ENCODE measurements at regions not wholly inside any gene's neighbourhood (a gene's known extent, or its start where the extent isn't known, plus 50 kb on each side); places are given as distances from the start of the nearest gene placed in this dataset.
"Not testable (repeated sequence)": the region's sequence is repeated elsewhere in the genome, so short reads cannot be mapped to it uniquely, and the experiment has no call there.

DNA sequence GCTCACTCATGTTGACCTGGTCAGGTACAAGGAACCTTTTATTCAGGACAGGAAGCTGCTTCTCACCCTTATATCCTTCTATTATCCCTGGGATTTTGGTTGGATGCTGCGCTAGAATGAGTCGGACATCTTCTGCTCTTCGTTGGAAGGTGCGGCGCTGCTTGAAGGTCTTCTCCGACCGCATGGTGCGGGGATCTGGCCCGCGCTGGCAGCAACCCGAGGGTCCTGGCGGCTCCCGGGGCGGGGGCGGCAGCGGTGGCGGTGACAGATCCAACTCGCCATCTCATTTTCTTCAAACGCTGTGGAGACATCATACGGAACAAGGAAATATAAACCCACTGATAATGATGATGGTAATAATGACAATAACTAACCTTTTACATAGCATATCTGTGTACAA, 126.3 kb downstream of the ATXN7L3B start:
- TF ChIP-seq, protein P1, sequence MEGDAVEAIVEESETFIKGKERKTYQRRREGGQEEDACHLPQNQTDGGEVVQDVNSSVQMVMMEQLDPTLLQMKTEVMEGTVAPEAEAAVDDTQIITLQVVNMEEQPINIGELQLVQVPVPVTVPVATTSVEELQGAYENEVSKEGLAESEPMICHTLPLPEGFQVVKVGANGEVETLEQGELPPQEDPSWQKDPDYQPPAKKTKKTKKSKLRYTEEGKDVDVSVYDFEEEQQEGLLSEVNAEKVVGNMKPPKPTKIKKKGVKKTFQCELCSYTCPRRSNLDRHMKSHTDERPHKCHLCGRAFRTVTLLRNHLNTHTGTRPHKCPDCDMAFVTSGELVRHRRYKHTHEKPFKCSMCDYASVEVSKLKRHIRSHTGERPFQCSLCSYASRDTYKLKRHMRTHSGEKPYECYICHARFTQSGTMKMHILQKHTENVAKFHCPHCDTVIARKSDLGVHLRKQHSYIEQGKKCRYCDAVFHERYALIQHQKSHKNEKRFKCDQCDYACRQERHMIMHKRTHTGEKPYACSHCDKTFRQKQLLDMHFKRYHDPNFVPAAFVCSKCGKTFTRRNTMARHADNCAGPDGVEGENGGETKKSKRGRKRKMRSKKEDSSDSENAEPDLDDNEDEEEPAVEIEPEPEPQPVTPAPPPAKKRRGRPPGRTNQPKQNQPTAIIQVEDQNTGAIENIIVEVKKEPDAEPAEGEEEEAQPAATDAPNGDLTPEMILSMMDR (IDR thresholded peaks at IDR 0.05), result no peak
- no peak overlapping the region for H3K4me3 ChIP-seq
- no peak overlapping the region for H3K27ac ChIP-seq
- no peaks in the 10 kb centered on the region for H3K27me3 ChIP-seq (replicated peaks; ENCODE audit: insufficient read depth)
- H3K36me3 ChIP-seq, result no peaks in the 10 kb centered on the region
- no peaks in the 10 kb centered on the region for H3K9me3 ChIP-seq
- ATAC-seq (ENCODE audit: insufficient number of reproducible peaks, low FRiP score, low read depth) (no peak), DNase-seq (ENCODE audit: low spot score) (no peak)
- no peaks in the 10 kb centered on the region for H3K4me1 ChIP-seq (ENCODE audit: control insufficient read depth in 1 of 2, low read depth in 2 of 2)

GRCh38 chr12:74665690-74666089, 128.1 kb downstream of the ATXN7L3B start:
- no peaks in the 10 kb centered on the region for H3K27me3 ChIP-seq (replicated peaks; ENCODE audit: insufficient read depth)
- H3K27ac ChIP-seq, result no peak overlapping the region
- H3K36me3 ChIP-seq, result no peaks in the 10 kb centered on the region
- no peak overlapping the region for H3K4me3 ChIP-seq
- TF ChIP-seq, protein P1 (IDR thresholded peaks at IDR 0.05), result no peak
- DNase-seq (ENCODE audit: low spot score) (no peak), ATAC-seq (ENCODE audit: insufficient number of reproducible peaks, low FRiP score, low read depth) (no peak)
- H3K9me3 ChIP-seq, result no peaks in the 10 kb centered on the region
- H3K4me1 ChIP-seq (ENCODE audit: control insufficient read depth in 1 of 2, low read depth in 2 of 2), result no peaks in the 10 kb centered on the region

DNA sequence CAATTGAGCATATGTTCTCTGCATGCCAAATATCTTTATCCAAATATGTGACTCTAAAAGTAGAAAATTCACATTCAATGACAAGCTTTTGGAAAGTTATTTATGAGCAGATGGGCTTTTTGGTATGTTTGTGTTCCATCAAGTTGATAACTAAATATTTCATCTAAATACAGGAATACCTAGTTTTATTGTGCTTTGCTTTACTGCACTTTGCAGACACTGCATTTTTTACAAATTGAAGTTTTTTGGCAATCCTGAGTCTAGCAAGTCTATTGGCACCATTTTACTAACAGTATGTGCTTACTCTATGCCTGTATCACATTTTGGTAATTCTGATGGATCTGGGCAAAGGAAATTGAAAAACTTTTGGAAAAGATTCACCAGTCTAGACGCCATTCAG, 133.8 kb downstream of the ATXN7L3B start:
- TF ChIP-seq, protein P1 (IDR thresholded peaks at IDR 0.05), result no peak
- ATAC-seq (ENCODE audit: insufficient number of reproducible peaks, low FRiP score, low read depth), result no peak
- no peak overlapping the region for H3K4me3 ChIP-seq

GRCh38 chr12:74676955-74677354, 139.3 kb downstream of the ATXN7L3B start:
- DNase-seq (ENCODE audit: low spot score); H3K9me3 ChIP-seq; ATAC-seq (ENCODE audit: insufficient number of reproducible peaks, low FRiP score, low read depth); H3K27me3 ChIP-seq (replicated peaks; ENCODE audit: insufficient read depth); H3K36me3 ChIP-seq; H3K4me3 ChIP-seq; H3K27ac ChIP-seq; H3K4me1 ChIP-seq (ENCODE audit: control insufficient read depth in 1 of 2, low read depth in 2 of 2): not testable (repeated sequence)

More for the DNA sequence above, 133.8 kb downstream of the ATXN7L3B start:
- Histone ChIP-seq H3K4me1 (ENCODE audit: control insufficient read depth in 1 of 2, low read depth in 2 of 2) (no peaks in the 10 kb centered on the region), H3K9me3 (no peaks in the 10 kb centered on the region), H3K27ac (no peak overlapping the region), H3K27me3 (replicated peaks; ENCODE audit: insufficient read depth) (no peaks in the 10 kb centered on the region), H3K36me3 (no peaks in the 10 kb centered on the region)
- DNase-seq (ENCODE audit: low spot score), result no peak

DNA sequence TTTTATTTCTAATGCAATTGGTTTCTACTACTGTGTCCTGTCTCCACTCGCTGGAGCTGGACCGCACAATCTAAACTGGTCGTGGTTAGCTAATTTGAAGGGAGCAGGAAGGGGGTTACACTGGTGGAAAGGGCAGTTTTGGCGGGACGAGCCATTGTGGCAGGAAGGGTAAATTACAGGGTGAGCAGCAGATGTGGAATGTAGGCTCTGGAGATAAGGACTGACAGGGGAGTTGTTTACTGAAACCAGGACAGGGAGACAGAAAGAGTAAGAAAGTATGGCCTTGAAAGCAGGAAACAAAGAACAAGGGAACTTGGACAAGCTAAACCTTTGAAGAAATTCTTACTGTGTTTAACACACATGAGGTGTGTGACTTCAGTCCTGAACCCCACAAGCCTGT, 147.8 kb downstream of the ATXN7L3B start:
- Histone ChIP-seq H3K9me3 (no peaks in the 10 kb centered on the region), H3K27ac (no peak overlapping the region), H3K36me3 (no peaks in the 10 kb centered on the region), H3K4me3 (no peak overlapping the region), H3K27me3 (replicated peaks; ENCODE audit: insufficient read depth) (no peaks in the 10 kb centered on the region), H3K4me1 (ENCODE audit: control insufficient read depth in 1 of 2, low read depth in 2 of 2) (no peaks in the 10 kb centered on the region)
- TF ChIP-seq, protein P1 (IDR thresholded peaks at IDR 0.05), result no peak
- DNase-seq (ENCODE audit: low spot score) (no peak), ATAC-seq (ENCODE audit: insufficient number of reproducible peaks, low FRiP score, low read depth) (no peak)

GRCh38 chr12:74689071-74689655, 151.5 kb downstream of the ATXN7L3B start:
- Histone ChIP-seq H3K4me3 (no peak overlapping the region), H3K27ac (no peak overlapping the region), H3K36me3 (no peaks in the 10 kb centered on the region), H3K4me1 (ENCODE audit: control insufficient read depth in 1 of 2, low read depth in 2 of 2) (no peaks in the 10 kb centered on the region), H3K27me3 (replicated peaks; ENCODE audit: insufficient read depth) (no peaks in the 10 kb centered on the region), H3K9me3 (no peaks in the 10 kb centered on the region)
- ATAC-seq (ENCODE audit: insufficient number of reproducible peaks, low FRiP score, low read depth) (no peak), DNase-seq (ENCODE audit: low spot score) (no peak)
- TF ChIP-seq, protein P1 (IDR thresholded peaks at IDR 0.05), result peak; percentile 21
